ENCODE measurements at regions not wholly inside any gene's neighbourhood (a gene's known extent, or its start where the extent isn't known, plus 50 kb on each side); places are given as distances from the start of the nearest gene placed in this dataset.

- TF ChIP-seq, protein P1, sequence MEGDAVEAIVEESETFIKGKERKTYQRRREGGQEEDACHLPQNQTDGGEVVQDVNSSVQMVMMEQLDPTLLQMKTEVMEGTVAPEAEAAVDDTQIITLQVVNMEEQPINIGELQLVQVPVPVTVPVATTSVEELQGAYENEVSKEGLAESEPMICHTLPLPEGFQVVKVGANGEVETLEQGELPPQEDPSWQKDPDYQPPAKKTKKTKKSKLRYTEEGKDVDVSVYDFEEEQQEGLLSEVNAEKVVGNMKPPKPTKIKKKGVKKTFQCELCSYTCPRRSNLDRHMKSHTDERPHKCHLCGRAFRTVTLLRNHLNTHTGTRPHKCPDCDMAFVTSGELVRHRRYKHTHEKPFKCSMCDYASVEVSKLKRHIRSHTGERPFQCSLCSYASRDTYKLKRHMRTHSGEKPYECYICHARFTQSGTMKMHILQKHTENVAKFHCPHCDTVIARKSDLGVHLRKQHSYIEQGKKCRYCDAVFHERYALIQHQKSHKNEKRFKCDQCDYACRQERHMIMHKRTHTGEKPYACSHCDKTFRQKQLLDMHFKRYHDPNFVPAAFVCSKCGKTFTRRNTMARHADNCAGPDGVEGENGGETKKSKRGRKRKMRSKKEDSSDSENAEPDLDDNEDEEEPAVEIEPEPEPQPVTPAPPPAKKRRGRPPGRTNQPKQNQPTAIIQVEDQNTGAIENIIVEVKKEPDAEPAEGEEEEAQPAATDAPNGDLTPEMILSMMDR (conservative IDR thresholded peaks at IDR 0.05) = no peak
- no peak for TF ChIP-seq EZH2 (IDR thresholded peaks at IDR 0.05; ENCODE audit: low read depth)
These were observed 150.1 kb upstream of the TSC22D1 start for GRCh38 chr13:44726214-44726613.
